ENCODE measurements at regions not wholly inside any gene's neighbourhood (a gene's known extent, or its start where the extent isn't known, plus 50 kb on each side); places are given as distances from the start of the nearest gene placed in this dataset.

GRCh38 chr14:97031530-97031929, 234.3 kb downstream of the VRK1 start:
- H3K4me1 ChIP-seq (ENCODE audit: insufficient read depth, low read length) = no peaks in the 10 kb centered on the region
- no peak overlapping the region for H3K9ac ChIP-seq (ENCODE audit: low read length)
- H4K20me1 ChIP-seq (ENCODE audit: insufficient read depth, low read length) = no peaks in the 10 kb centered on the region
- H3K4me2 ChIP-seq (ENCODE audit: low read length) = no peak overlapping the region
- H3K4me3 ChIP-seq (ENCODE audit: insufficient read depth, low read depth, low read length) = no peak overlapping the region
- Mint-ChIP-seq H3K4me3 (ENCODE audit: unreplicated experiment) (no peak overlapping the region), H3K4me1 (ENCODE audit: low read depth, unreplicated experiment) (no peaks in the 10 kb centered on the region), H3K36me3 (ENCODE audit: low read depth, unreplicated experiment) (peaks cover 2% of the 10 kb centered on the region), H3K27ac (ENCODE audit: unreplicated experiment) (no peak overlapping the region), H3K9me3 (ENCODE audit: unreplicated experiment) (peaks cover 7% of the 10 kb centered on the region), H3K27me3 (ENCODE audit: low read depth, unreplicated experiment) (peaks cover 57% of the 10 kb centered on the region)
- TF ChIP-seq EZH2 (IDR thresholded peaks at IDR 0.05; ENCODE audit: insufficient read depth, low read length) = no peak
- no peak for TF ChIP-seq CTCF (IDR thresholded peaks at IDR 0.05; ENCODE audit: insufficient read depth, low read depth, low read length)
- H2AFZ ChIP-seq (ENCODE audit: low read depth, low read length) = no peak overlapping the region
- DNase-seq (ENCODE audit: low read depth) = no peak
- H3K27me3 ChIP-seq (ENCODE audit: insufficient read depth, low read length) = peaks cover 5% of the 10 kb centered on the region
- no peaks in the 10 kb centered on the region for H3K9me3 ChIP-seq (ENCODE audit: insufficient read depth, low read depth, low read length)
- FAIRE-seq = no peak
- no peak overlapping the region for H3K27ac ChIP-seq (ENCODE audit: low read depth, low read length)
- H3K79me2 ChIP-seq (ENCODE audit: insufficient read depth, low read length) = no peaks in the 10 kb centered on the region
- H3K36me3 ChIP-seq (ENCODE audit: insufficient read depth, low read length) = no peaks in the 10 kb centered on the region

GRCh38 chr14:97033556-97034081, 236.4 kb downstream of the VRK1 start:
- H3K27me3 Mint-ChIP-seq (ENCODE audit: low read depth, unreplicated experiment) = peaks cover 61% of the 10 kb centered on the region
- DNase-seq (ENCODE audit: low read depth) (no peak), FAIRE-seq (no peak)
- no peaks in the 10 kb centered on the region for H3K9me3 ChIP-seq (ENCODE audit: insufficient read depth, low read depth, low read length)
- no peaks in the 10 kb centered on the region for H3K4me1 ChIP-seq (ENCODE audit: insufficient read depth, low read length)
- peak overlapping the region; percentile 54 for H3K4me2 ChIP-seq (ENCODE audit: low read length)
- no peaks in the 10 kb centered on the region for H3K4me1 Mint-ChIP-seq (ENCODE audit: low read depth, unreplicated experiment)
- peaks cover 5% of the 10 kb centered on the region for H3K27me3 ChIP-seq (ENCODE audit: insufficient read depth, low read length)
- no peak for TF ChIP-seq EZH2 (IDR thresholded peaks at IDR 0.05; ENCODE audit: insufficient read depth, low read length)
- TF ChIP-seq CTCF (IDR thresholded peaks at IDR 0.05; ENCODE audit: insufficient read depth, low read depth, low read length) = no peak
- H3K9ac ChIP-seq (ENCODE audit: low read length) = no peak overlapping the region
- no peaks in the 10 kb centered on the region for H3K79me2 ChIP-seq (ENCODE audit: insufficient read depth, low read length)
- H3K4me3 ChIP-seq (ENCODE audit: insufficient read depth, low read depth, low read length) = no peak overlapping the region
- H3K4me3 Mint-ChIP-seq (ENCODE audit: unreplicated experiment) = no peak overlapping the region
- H4K20me1 ChIP-seq (ENCODE audit: insufficient read depth, low read length) = no peaks in the 10 kb centered on the region
- H3K36me3 ChIP-seq (ENCODE audit: insufficient read depth, low read length) = no peaks in the 10 kb centered on the region
- no peak overlapping the region for H3K27ac ChIP-seq (ENCODE audit: low read depth, low read length)
- H3K27ac Mint-ChIP-seq (ENCODE audit: unreplicated experiment) = no peak overlapping the region
- peaks cover 2% of the 10 kb centered on the region for H3K36me3 Mint-ChIP-seq (ENCODE audit: low read depth, unreplicated experiment)
- H2AFZ ChIP-seq (ENCODE audit: low read depth, low read length) = no peak overlapping the region
- H3K9me3 Mint-ChIP-seq (ENCODE audit: unreplicated experiment) = peaks cover 7% of the 10 kb centered on the region

- Histone ChIP-seq H3K27me3 (ENCODE audit: insufficient read depth, low read length) (peaks cover 5% of the 10 kb centered on the region), H3K4me3 (ENCODE audit: insufficient read depth, low read depth, low read length) (no peak overlapping the region), H3K36me3 (ENCODE audit: insufficient read depth, low read length) (no peaks in the 10 kb centered on the region), H3K4me2 (ENCODE audit: low read length) (no peak overlapping the region), H3K79me2 (ENCODE audit: insufficient read depth, low read length) (no peaks in the 10 kb centered on the region), H3K27ac (ENCODE audit: low read depth, low read length) (no peak overlapping the region), H2AFZ (ENCODE audit: low read depth, low read length) (no peak overlapping the region), H3K4me1 (ENCODE audit: insufficient read depth, low read length) (no peaks in the 10 kb centered on the region), H3K9ac (ENCODE audit: low read length) (no peak overlapping the region), H4K20me1 (ENCODE audit: insufficient read depth, low read length) (no peaks in the 10 kb centered on the region), H3K9me3 (ENCODE audit: insufficient read depth, low read depth, low read length) (no peaks in the 10 kb centered on the region)
- H3K4me3 Mint-ChIP-seq (ENCODE audit: unreplicated experiment) = no peak overlapping the region
- H3K36me3 Mint-ChIP-seq (ENCODE audit: low read depth, unreplicated experiment) = peaks cover 2% of the 10 kb centered on the region
- no peak overlapping the region for H3K27ac Mint-ChIP-seq (ENCODE audit: unreplicated experiment)
- H3K9me3 Mint-ChIP-seq (ENCODE audit: unreplicated experiment) = peaks cover 5% of the 10 kb centered on the region
- FAIRE-seq (no peak), DNase-seq (ENCODE audit: low read depth) (no peak)
- TF ChIP-seq CTCF (IDR thresholded peaks at IDR 0.05; ENCODE audit: insufficient read depth, low read depth, low read length) = no peak
- TF ChIP-seq EZH2 (IDR thresholded peaks at IDR 0.05; ENCODE audit: insufficient read depth, low read length) = no peak
- no peaks in the 10 kb centered on the region for H3K4me1 Mint-ChIP-seq (ENCODE audit: low read depth, unreplicated experiment)
- peaks cover 48% of the 10 kb centered on the region for H3K27me3 Mint-ChIP-seq (ENCODE audit: low read depth, unreplicated experiment)
These were observed 239.1 kb downstream of the VRK1 start for GRCh38 chr14:97036086-97036852.

Data from astrocyte (in vitro differentiated cells and primary cell).